ENCODE measurements at regions not wholly inside any gene's neighbourhood (a gene's known extent, or its start where the extent isn't known, plus 50 kb on each side); places are given as distances from the start of the nearest gene placed in this dataset.

DNA sequence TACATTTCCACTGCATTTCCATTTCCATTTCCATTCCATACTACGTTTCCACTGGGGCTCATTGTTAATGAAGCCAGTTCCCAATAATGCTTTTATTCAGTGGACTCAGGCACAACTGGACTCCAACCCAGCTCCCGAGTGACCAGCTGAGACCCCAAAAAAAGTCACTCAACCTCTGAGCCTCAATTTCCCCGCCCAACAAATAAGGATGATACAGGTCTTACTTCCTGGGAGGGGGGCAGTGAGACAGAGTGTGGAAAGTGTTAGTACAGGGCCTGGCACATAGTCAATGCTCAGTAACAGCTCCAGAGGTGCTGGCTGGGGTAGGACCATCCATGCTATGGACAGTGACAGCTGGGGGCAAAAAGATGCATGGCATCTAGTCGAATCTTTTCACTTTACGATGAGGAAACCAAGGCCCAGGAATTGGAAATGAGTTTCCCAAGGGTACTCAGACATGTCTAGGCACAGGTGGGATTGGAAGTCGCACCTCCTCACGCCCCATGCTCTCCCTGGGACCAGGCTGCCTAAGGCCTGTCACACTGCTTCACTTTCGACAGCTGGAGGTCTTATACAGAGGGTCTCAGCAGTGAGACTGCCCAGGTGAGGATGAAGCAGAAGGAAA is 226.5 kb downstream of the ANAPC1 start:
- TF ChIP-seq EZH2 (IDR thresholded peaks at IDR 0.05; ENCODE audit: insufficient read depth, poor library complexity, severe bottlenecking) (no peak), EZH2phosphoT487 (IDR thresholded peaks at IDR 0.05; ENCODE audit: insufficient read depth, low read depth) (no peak)

Measured in GM23248 (cell line).